NB4 (cell line): ENCODE measurements at regions not wholly inside any gene's neighbourhood (a gene's known extent, or its start where the extent isn't known, plus 50 kb on each side); places are given as distances from the start of the nearest gene placed in this dataset.
"Not testable (repeated sequence)": the region's sequence is repeated elsewhere in the genome, so short reads cannot be mapped to it uniquely, and the experiment has no call there.

Experiments
- DNase-seq: peaks from one replicate; pipeline ENCODE4 v3.0.0; 2010; ENCODE audit warnings: low read depth
- H3K4me3 ChIP-seq: one replicate; pipeline ENCODE4 v1.5.1; 2011; ENCODE audit warnings: mild to moderate bottlenecking, low read depth, low read length, moderate library complexity
- MAX ChIP-seq: IDR thresholded peaks from 2 replicates; pipeline ENCODE4 v1.6.1; 2011; ENCODE audit warnings: low read depth, low read length
- MYC ChIP-seq: IDR thresholded peaks from 2 replicates; pipeline ENCODE4 v1.6.1; 2011; ENCODE audit warnings: low read depth, low read length
- POLR2A ChIP-seq: IDR thresholded peaks from 2 replicates; pipeline ENCODE4 v1.6.1; 2011; ENCODE audit warnings: mild to moderate bottlenecking; ENCODE audit not compliant: insufficient read length; ENCODE audit errors: extremely low read depth
- TF ChIP-seq, protein P1 (sequence below): IDR thresholded peaks from one replicate; pipeline ENCODE4 v1.5.1; 2012; ENCODE audit warnings: low read depth, low read length

GRCh38 chr9:111276431-111277128 lies 53.4 kb downstream of the OR2K2 start:
- peak; percentile 37 for DNase-seq
- TF ChIP-seq, protein P1, sequence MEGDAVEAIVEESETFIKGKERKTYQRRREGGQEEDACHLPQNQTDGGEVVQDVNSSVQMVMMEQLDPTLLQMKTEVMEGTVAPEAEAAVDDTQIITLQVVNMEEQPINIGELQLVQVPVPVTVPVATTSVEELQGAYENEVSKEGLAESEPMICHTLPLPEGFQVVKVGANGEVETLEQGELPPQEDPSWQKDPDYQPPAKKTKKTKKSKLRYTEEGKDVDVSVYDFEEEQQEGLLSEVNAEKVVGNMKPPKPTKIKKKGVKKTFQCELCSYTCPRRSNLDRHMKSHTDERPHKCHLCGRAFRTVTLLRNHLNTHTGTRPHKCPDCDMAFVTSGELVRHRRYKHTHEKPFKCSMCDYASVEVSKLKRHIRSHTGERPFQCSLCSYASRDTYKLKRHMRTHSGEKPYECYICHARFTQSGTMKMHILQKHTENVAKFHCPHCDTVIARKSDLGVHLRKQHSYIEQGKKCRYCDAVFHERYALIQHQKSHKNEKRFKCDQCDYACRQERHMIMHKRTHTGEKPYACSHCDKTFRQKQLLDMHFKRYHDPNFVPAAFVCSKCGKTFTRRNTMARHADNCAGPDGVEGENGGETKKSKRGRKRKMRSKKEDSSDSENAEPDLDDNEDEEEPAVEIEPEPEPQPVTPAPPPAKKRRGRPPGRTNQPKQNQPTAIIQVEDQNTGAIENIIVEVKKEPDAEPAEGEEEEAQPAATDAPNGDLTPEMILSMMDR, result no peak
- TF ChIP-seq MYC, result no peak
- TF ChIP-seq MAX, result no peak
- TF ChIP-seq POLR2A, result no peak
- peak overlapping the region; percentile 60 for H3K4me3 ChIP-seq

GRCh38 chr9:111274737-111275136 lies 55.3 kb downstream of the OR2K2 start:
- no peak overlapping the region for H3K4me3 ChIP-seq
- no peak for DNase-seq
- TF ChIP-seq MAX, result no peak
- TF ChIP-seq POLR2A, result no peak
- no peak for TF ChIP-seq MYC
- TF ChIP-seq, protein P1, result no peak

- no peak overlapping the region for H3K4me3 ChIP-seq
- TF ChIP-seq, protein P1, result no peak
- TF ChIP-seq MAX, result no peak
- no peak for TF ChIP-seq POLR2A
- no peak for TF ChIP-seq MYC
- no peak for DNase-seq
These were observed 57.4 kb downstream of the OR2K2 start for GRCh38 chr9:111272581-111272980.

DNA sequence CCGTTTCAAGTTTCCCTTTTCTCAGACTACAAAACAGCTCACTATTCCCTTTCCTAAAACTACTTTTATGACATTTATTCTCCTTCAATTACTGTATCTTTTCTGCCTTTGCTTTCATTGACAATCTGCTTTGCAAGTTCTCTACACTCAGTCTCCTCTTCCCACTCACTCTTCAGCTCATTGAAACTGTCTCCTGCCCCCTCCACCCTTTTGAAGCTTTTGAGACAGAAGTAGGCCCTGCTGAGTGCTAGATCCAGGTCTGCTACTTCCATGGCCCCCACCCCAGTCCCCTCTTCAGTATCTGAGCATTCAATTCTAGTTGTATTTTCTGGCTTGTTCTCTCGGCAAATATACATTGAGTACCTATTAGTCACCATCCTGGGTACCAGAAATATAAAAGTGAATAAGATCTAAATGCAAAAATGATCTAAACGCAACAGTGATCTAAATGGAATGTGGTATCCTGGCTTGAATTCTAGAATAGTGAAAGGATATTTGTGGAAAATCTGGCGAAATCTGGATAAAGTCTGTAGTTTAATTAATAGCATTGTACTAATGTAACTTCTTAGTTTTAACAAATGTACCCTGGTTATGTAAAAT lies 58.4 kb downstream of the OR2K2 start:
- TF ChIP-seq, protein P1, result no peak
- TF ChIP-seq MYC (no peak), POLR2A (no peak), MAX (no peak)
- H3K4me3 ChIP-seq, result no peak overlapping the region
- no peak for DNase-seq

- TF ChIP-seq, protein P1, result no peak
- TF ChIP-seq MYC (no peak), POLR2A (no peak), MAX (no peak)
- H3K4me3 ChIP-seq, result no peak overlapping the region
- DNase-seq, result no peak
These were observed 59.0 kb downstream of the OR2K2 start for GRCh38 chr9:111271047-111271446.

DNA sequence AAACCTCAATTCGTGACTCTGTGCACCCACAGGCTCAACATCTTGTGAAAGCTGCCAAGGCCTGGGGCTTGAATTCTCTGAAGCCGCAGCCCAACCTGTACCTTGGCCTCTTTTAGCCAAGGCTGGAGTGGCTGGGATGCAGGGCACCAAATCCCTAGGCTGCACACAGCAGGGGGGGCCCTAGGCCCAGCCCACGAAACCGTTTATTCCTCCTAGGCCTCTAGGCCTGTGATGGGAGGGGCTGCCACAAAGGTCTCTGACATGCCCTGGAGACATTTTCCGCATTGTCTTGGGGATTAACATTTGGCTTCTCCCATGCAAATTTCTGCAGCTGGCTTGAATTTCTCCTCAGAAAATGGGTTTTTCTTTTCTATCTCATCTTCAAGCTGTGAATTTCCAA lies 64.0 kb downstream of the OR2K2 start:
- not testable (repeated sequence) for DNase-seq, H3K4me3 ChIP-seq
